Activated CD4-positive, alpha-beta T cell treated with anti-CD3 and anti-CD28 coated beads for 4 hours (primary cell): ENCODE measurements at regions not wholly inside any gene's neighbourhood (a gene's known extent, or its start where the extent isn't known, plus 50 kb on each side); places are given as distances from the start of the nearest gene placed in this dataset.
"Not testable (repeated sequence)": the region's sequence is repeated elsewhere in the genome, so short reads cannot be mapped to it uniquely, and the experiment has no call there.

Source experiments
- DNase-seq, 2 donors: peaks; one replicate each; pipeline ENCODE4 v3.0.0-alpha.2; 2020

GRCh38 chr2:81403508-81403907, 1099.0 kb upstream of the LRRTM1 start:
- no peak for DNase-seq

- DNase-seq: no peak
Measured at GRCh38 chr2:81396417-81397019, 1092.0 kb upstream of the LRRTM1 start.

- DNase-seq: no peak
Measured at GRCh38 chr2:81395746-81396145, 1091.2 kb upstream of the LRRTM1 start.

- no peak for DNase-seq
Measured at GRCh38 chr2:81389203-81389602, 1084.7 kb upstream of the LRRTM1 start.

GRCh38 chr2:81363800-81364199, 1059.2 kb upstream of the LRRTM1 start:
- DNase-seq: no peak

GRCh38 chr2:81362468-81362867, 1057.9 kb upstream of the LRRTM1 start:
- DNase-seq: not testable (repeated sequence)

GRCh38 chr2:81355436-81355835, 1050.9 kb upstream of the LRRTM1 start:
- no peak for DNase-seq

- no peak for DNase-seq
Measured at GRCh38 chr2:81334046-81334445, 1029.5 kb upstream of the LRRTM1 start.

- no peak for DNase-seq
Measured at GRCh38 chr2:81328968-81329367, 1024.4 kb upstream of the LRRTM1 start.

- no peak for DNase-seq
Measured at GRCh38 chr2:81327911-81328310, 1023.4 kb upstream of the LRRTM1 start.

GRCh38 chr2:81324046-81324445, 1019.5 kb upstream of the LRRTM1 start:
- DNase-seq: no peak

GRCh38 chr2:81304154-81304830, 999.7 kb upstream of the LRRTM1 start:
- DNase-seq: no peak

GRCh38 chr2:81303321-81303720, 998.8 kb upstream of the LRRTM1 start:
- DNase-seq: no peak

- no peak for DNase-seq
Measured at GRCh38 chr2:81299841-81300240, 995.3 kb upstream of the LRRTM1 start.

GRCh38 chr2:81290846-81291245, 986.3 kb upstream of the LRRTM1 start:
- no peak for DNase-seq

- no peak for DNase-seq
Measured at GRCh38 chr2:81283081-81283480, 978.5 kb upstream of the LRRTM1 start.

- no peak for DNase-seq
Measured at GRCh38 chr2:81282151-81282769, 977.7 kb upstream of the LRRTM1 start.

- DNase-seq: no peak
Measured at GRCh38 chr2:81276595-81276994, 972.0 kb upstream of the LRRTM1 start.

- DNase-seq: no peak
Measured at GRCh38 chr2:81266106-81266505, 961.6 kb upstream of the LRRTM1 start.

- no peak for DNase-seq
Measured at GRCh38 chr2:81263989-81264388, 959.4 kb upstream of the LRRTM1 start.

- DNase-seq: no peak
Measured at GRCh38 chr2:81260320-81260719, 955.8 kb upstream of the LRRTM1 start.

- DNase-seq: no peak
Measured at GRCh38 chr2:81250270-81250669, 945.7 kb upstream of the LRRTM1 start.

- DNase-seq: no peak
Measured at GRCh38 chr2:81249152-81249551, 944.6 kb upstream of the LRRTM1 start.

GRCh38 chr2:81247648-81248047, 943.1 kb upstream of the LRRTM1 start:
- DNase-seq: no peak

- DNase-seq: no peak
Measured at GRCh38 chr2:81242501-81242900, 937.9 kb upstream of the LRRTM1 start.
